PC-3 (cell line): ENCODE measurements at regions not wholly inside any gene's neighbourhood (a gene's known extent, or its start where the extent isn't known, plus 50 kb on each side); places are given as distances from the start of the nearest gene placed in this dataset.
"Not testable (repeated sequence)": the region's sequence is repeated elsewhere in the genome, so short reads cannot be mapped to it uniquely, and the experiment has no call there.

Experiments
- ATAC-seq: fragments of 200-7000 bp; cut with Tn5 transposase; 2 replicates; pipeline ENCODE4 v1.9.1; 2020; ENCODE audit warnings: mild to moderate bottlenecking, moderate library complexity
- BruUV-seq: library from RNA; stranded (reverse); fragments of 400-500 nt; replicated peaks from 2 replicates; lab custom pipeline; 2021; lab: Mats Ljungman, UMichigan
- CTCF ChIA-PET: fragments of 300-600 bp; sonication (Branson Sonifier 250); formaldehyde crosslinking; loops from one replicate; lab custom pipeline; 2022; ENCODE audit warnings: antibody characterized with exemption; lab: Charles Lee
- POLR2A ChIA-PET: fragments of 300-600 bp; sonication (Branson Sonifier 250); formaldehyde crosslinking; loops from one replicate; lab custom pipeline; 2022; ENCODE audit warnings: antibody characterized with exemption; ENCODE audit not compliant: unreplicated experiment; lab: Charles Lee
- DNase-seq: peaks from one replicate; pipeline ENCODE4 v3.0.0-alpha.2; 2015
- H2AFZ ChIP-seq: fragments of 300-600 bp; sonication (generic); 2 replicates; pipeline ENCODE4 v1.6.0; 2016; ENCODE audit warnings: antibody characterized with exemption, low read length
- H3F3A ChIP-seq: fragments of 300-600 bp; sonication (generic); one replicate; pipeline ENCODE4 v1.6.0; 2017; ENCODE audit warnings: antibody characterized with exemption, low read length, control low read depth, mild to moderate bottlenecking; ENCODE audit not compliant: unreplicated experiment
- H3K27ac ChIP-seq: fragments of 300-600 bp; sonication (generic); 2 replicates; pipeline ENCODE4 v1.5.1; 2016; ENCODE audit warnings: mild to moderate bottlenecking, low read length
- H3K27me3 ChIP-seq: fragments of 300-600 bp; sonication (generic); 2 replicates; pipeline ENCODE4 v1.6.1; 2016; ENCODE audit warnings: low read length, mixed read lengths
- H3K36me3 ChIP-seq: fragments of 300-600 bp; sonication (generic); 2 replicates; pipeline ENCODE4 v1.6.1; 2016; ENCODE audit warnings: low read depth, mixed run types, low read length, mixed read lengths
- H3K4me1 ChIP-seq: fragments of 300-600 bp; sonication (generic); 2 replicates; pipeline ENCODE4 v1.5.1; 2016; ENCODE audit warnings: low read length; ENCODE audit not compliant: insufficient read depth
- H3K4me2 ChIP-seq: fragments of 300-600 bp; sonication (generic); 2 replicates; pipeline ENCODE4 v1.6.0; 2016; ENCODE audit warnings: low read length
- H3K4me3 ChIP-seq: fragments of 300-600 bp; sonication (generic); 2 replicates; pipeline ENCODE4 v1.5.1; 2016; ENCODE audit warnings: mild to moderate bottlenecking, low read length, mixed read lengths
- H3K79me2 ChIP-seq: fragments of 300-600 bp; sonication (generic); 2 replicates; pipeline ENCODE4 v1.6.1; 2017; ENCODE audit warnings: low read length, mixed read lengths
- H3K9ac ChIP-seq: fragments of 300-600 bp; sonication (generic); 2 replicates; pipeline ENCODE4 v1.6.0; 2016; ENCODE audit warnings: mild to moderate bottlenecking, low read length
- H3K9me2 ChIP-seq: fragments of 300-600 bp; sonication (generic); replicated peaks from 2 replicates; pipeline ENCODE4 v1.6.1; 2016; ENCODE audit warnings: mixed run types, low read length, mixed read lengths
- H3K9me3 ChIP-seq: fragments of 300-600 bp; sonication (generic); 2 replicates; pipeline ENCODE4 v1.6.1; 2016; ENCODE audit warnings: low read length, mixed read lengths
- H4K20me1 ChIP-seq: fragments of 300-600 bp; sonication (generic); 2 replicates; pipeline ENCODE4 v1.6.1; 2016; ENCODE audit warnings: low read length, mixed read lengths
- EZH2 ChIP-seq: fragments of 300-600 bp; sonication (generic); IDR thresholded peaks from one replicate; pipeline ENCODE4 v1.6.1; 2017; ENCODE audit warnings: antibody characterized with exemption, mild to moderate bottlenecking, low read length; ENCODE audit not compliant: unreplicated experiment
- EZH2phosphoT487 ChIP-seq: fragments of 300-600 bp; sonication (generic); IDR thresholded peaks from 2 replicates; pipeline ENCODE4 v1.6.1; 2018; ENCODE audit warnings: mild to moderate bottlenecking, antibody characterized with exemption, low read length, borderline replicate concordance
- intact Hi-C: fragments of 100-400 bp; cut with micrococcal nuclease; formaldehyde crosslinking; loops from 2 replicates; pipeline ENCODE4 v1.9.0; 2023
- TF ChIP-seq, protein P1 (sequence below): fragments of 300-600 bp; sonication (generic); conservative IDR thresholded peaks from 2 replicates; pipeline ENCODE4 v1.5.1; 2017; ENCODE audit warnings: antibody characterized with exemption, low read depth, mild to moderate bottlenecking, low read length

GRCh38 chr14:37776791-37777499 is 181.5 kb downstream of the TTC6 start:
- TF ChIP-seq EZH2phosphoT487 (no peak), EZH2 (no peak)
- TF ChIP-seq, protein P1, sequence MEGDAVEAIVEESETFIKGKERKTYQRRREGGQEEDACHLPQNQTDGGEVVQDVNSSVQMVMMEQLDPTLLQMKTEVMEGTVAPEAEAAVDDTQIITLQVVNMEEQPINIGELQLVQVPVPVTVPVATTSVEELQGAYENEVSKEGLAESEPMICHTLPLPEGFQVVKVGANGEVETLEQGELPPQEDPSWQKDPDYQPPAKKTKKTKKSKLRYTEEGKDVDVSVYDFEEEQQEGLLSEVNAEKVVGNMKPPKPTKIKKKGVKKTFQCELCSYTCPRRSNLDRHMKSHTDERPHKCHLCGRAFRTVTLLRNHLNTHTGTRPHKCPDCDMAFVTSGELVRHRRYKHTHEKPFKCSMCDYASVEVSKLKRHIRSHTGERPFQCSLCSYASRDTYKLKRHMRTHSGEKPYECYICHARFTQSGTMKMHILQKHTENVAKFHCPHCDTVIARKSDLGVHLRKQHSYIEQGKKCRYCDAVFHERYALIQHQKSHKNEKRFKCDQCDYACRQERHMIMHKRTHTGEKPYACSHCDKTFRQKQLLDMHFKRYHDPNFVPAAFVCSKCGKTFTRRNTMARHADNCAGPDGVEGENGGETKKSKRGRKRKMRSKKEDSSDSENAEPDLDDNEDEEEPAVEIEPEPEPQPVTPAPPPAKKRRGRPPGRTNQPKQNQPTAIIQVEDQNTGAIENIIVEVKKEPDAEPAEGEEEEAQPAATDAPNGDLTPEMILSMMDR = no peak
- Histone ChIP-seq H3K79me2 (no peaks in the 10 kb centered on the region), H3K4me3 (no peak overlapping the region), H3K4me1 (no peaks in the 10 kb centered on the region), H3F3A (no peaks in the 10 kb centered on the region), H3K9me2 (no peaks in the 10 kb centered on the region), H3K9me3 (no peaks in the 10 kb centered on the region), H3K27me3 (no peaks in the 10 kb centered on the region), H3K4me2 (no peak overlapping the region), H3K36me3 (no peaks in the 10 kb centered on the region), H4K20me1 (no peaks in the 10 kb centered on the region), H3K27ac (no peak overlapping the region), H2AFZ (no peak overlapping the region), H3K9ac (no peak overlapping the region)
- DNase-seq = no peak
- ChIA-PET POLR2A (no interaction called here), CTCF (no interaction called here)
- no TSS peak for BruUV-seq
- no peak for ATAC-seq
- intact Hi-C loops = no loop called here

GRCh38 chr14:37778135-37778943 is 182.9 kb downstream of the TTC6 start:
- Histone ChIP-seq H3K4me2 (no peak overlapping the region), H3K9ac (no peak overlapping the region), H3K9me3 (no peaks in the 10 kb centered on the region), H3K27me3 (no peaks in the 10 kb centered on the region), H2AFZ (no peak overlapping the region), H3K9me2 (no peaks in the 10 kb centered on the region), H4K20me1 (no peaks in the 10 kb centered on the region), H3K27ac (no peak overlapping the region), H3F3A (no peaks in the 10 kb centered on the region), H3K4me3 (no peak overlapping the region), H3K79me2 (no peaks in the 10 kb centered on the region), H3K36me3 (no peaks in the 10 kb centered on the region), H3K4me1 (no peaks in the 10 kb centered on the region)
- no TSS peak for BruUV-seq
- DNase-seq (no peak), ATAC-seq (no peak)
- ChIA-PET CTCF (no interaction called here), POLR2A (no interaction called here)
- TF ChIP-seq EZH2 (no peak), EZH2phosphoT487 (no peak)
- TF ChIP-seq, protein P1 = no peak
- intact Hi-C loops = no loop called here

- ATAC-seq (no peak), DNase-seq (no peak)
- H3F3A ChIP-seq = no peaks in the 10 kb centered on the region
- no peak for TF ChIP-seq EZH2
- TF ChIP-seq, protein P1 = no peak
- ChIA-PET CTCF (no interaction called here), POLR2A (no interaction called here)
- no peaks in the 10 kb centered on the region for H3K9me2 ChIP-seq
- H4K20me1 ChIP-seq = no peaks in the 10 kb centered on the region
- no peaks in the 10 kb centered on the region for H3K36me3 ChIP-seq
- BruUV-seq = no TSS peak
- H3K4me2 ChIP-seq = no peak overlapping the region
- intact Hi-C loops = no loop called here
- no peaks in the 10 kb centered on the region for H3K4me1 ChIP-seq
- no peaks in the 10 kb centered on the region for H3K9me3 ChIP-seq
- no peak overlapping the region for H3K27ac ChIP-seq
- H2AFZ ChIP-seq = no peak overlapping the region
- H3K9ac ChIP-seq = no peak overlapping the region
- H3K79me2 ChIP-seq = no peaks in the 10 kb centered on the region
- no peak overlapping the region for H3K4me3 ChIP-seq
- no peaks in the 10 kb centered on the region for H3K27me3 ChIP-seq
Observed at GRCh38 chr14:37779480-37779879, 184.1 kb downstream of the TTC6 start.

- CTCF ChIA-PET, BruUV-seq, ATAC-seq: not testable (repeated sequence)
Observed at GRCh38 chr14:37780731-37781130, 185.3 kb downstream of the TTC6 start.

More at GRCh38 chr14:37780731-37781130, 185.3 kb downstream of the TTC6 start:
- H4K20me1 ChIP-seq, H3F3A ChIP-seq, H2AFZ ChIP-seq, H3K27me3 ChIP-seq, H3K4me2 ChIP-seq, intact Hi-C loops, H3K9me2 ChIP-seq, H3K9me3 ChIP-seq, H3K79me2 ChIP-seq, DNase-seq, POLR2A ChIA-PET, H3K4me3 ChIP-seq, H3K27ac ChIP-seq, H3K9ac ChIP-seq, H3K4me1 ChIP-seq, H3K36me3 ChIP-seq: not testable (repeated sequence)
